Keratinocyte (primary cell): ENCODE measurements at regions not wholly inside any gene's neighbourhood (a gene's known extent, or its start where the extent isn't known, plus 50 kb on each side); places are given as distances from the start of the nearest gene placed in this dataset.

Source experiments
- CTCF ChIP-seq, 3 experiments: IDR thresholded peaks in 1 of 3; conservative IDR thresholded peaks in 1 of 3; optimal IDR thresholded peaks in 1 of 3; 2 replicates in 2 of 3; 3 replicates in 1 of 3; pipeline versions ENCODE3 to v1.5.1; 2011; ENCODE audit warnings: low read length in 3 of 3, mild to moderate bottlenecking in 3 of 3, moderate library complexity in 2 of 3, control low read depth in 1 of 3, inconsistent platforms in 1 of 3; ENCODE audit not compliant: insufficient read depth in 2 of 3; ENCODE audit errors: extremely low read depth in 1 of 3
- EZH2 ChIP-seq: IDR thresholded peaks from one replicate; pipeline ENCODE4 v1.6.1; 2012; ENCODE audit warnings: inconsistent platforms, mild to moderate bottlenecking, low read length, moderate library complexity

- TF ChIP-seq CTCF (optimal IDR thresholded peaks at IDR 0.05 in 1 of 3, IDR thresholded peaks at IDR 0.05 in 1 of 3, conservative IDR thresholded peaks at IDR 0.05 in 1 of 3; ENCODE audit: extremely low read depth in 1 of 3, insufficient read depth in 2 of 3, low read length in 3 of 3) (no peak), EZH2 (no peak)
These were observed 685.0 kb upstream of the FANCL start for GRCh38 chr2:58926112-58926511.
